PC-9 (cell line): ENCODE measurements at regions not wholly inside any gene's neighbourhood (a gene's known extent, or its start where the extent isn't known, plus 50 kb on each side); places are given as distances from the start of the nearest gene placed in this dataset.

Experiments used
- BruUV-seq: library from RNA; stranded (reverse); fragments of 400-500 nt; replicated peaks from 2 replicates; lab custom pipeline; 2021; lab: Mats Ljungman, UMichigan
- CTCF ChIA-PET: fragments of 300-600 bp; sonication (Branson Sonifier 250); formaldehyde crosslinking; loops from one replicate; lab custom pipeline; 2022; ENCODE audit warnings: antibody characterized with exemption; lab: Charles Lee
- POLR2A ChIA-PET: fragments of 300-600 bp; sonication (Branson Sonifier 250); formaldehyde crosslinking; loops from one replicate; lab custom pipeline; 2022; ENCODE audit warnings: antibody characterized with exemption; ENCODE audit not compliant: unreplicated experiment; lab: Charles Lee
- DNase-seq, 2 experiments: peaks; one replicate each; pipeline versions ENCODE4 v3.0.0 to v3.0.0-alpha.2; 2015 to 2022; ENCODE audit warnings: mixed read lengths in 1 of 2
- H2AFZ ChIP-seq: fragments of 200-600 bp; sonication (generic); 2 replicates; pipeline ENCODE4 v1.8.1; 2017; ENCODE audit warnings: antibody characterized with exemption
- H3F3A ChIP-seq: fragments of 200-600 bp; sonication (generic); 2 replicates; pipeline ENCODE4 v1.8.1; 2017; ENCODE audit warnings: antibody characterized with exemption, mild to moderate bottlenecking, low read depth; ENCODE audit not compliant: insufficient read depth
- H3K27ac ChIP-seq: fragments of 200-600 bp; sonication (generic); 2 replicates; pipeline ENCODE4 v1.6.1; 2016; ENCODE audit warnings: mixed run types
- H3K27me3 ChIP-seq: fragments of 200-600 bp; sonication (generic); 2 replicates; pipeline ENCODE4 v1.6.1; 2016; ENCODE audit warnings: low read depth, mixed run types; ENCODE audit not compliant: insufficient read depth
- H3K36me3 ChIP-seq: fragments of 200-600 bp; sonication (generic); 2 replicates; pipeline ENCODE4 v1.6.1; 2016; ENCODE audit warnings: low read depth, mixed run types
- H3K4me1 ChIP-seq: fragments of 200-600 bp; sonication (generic); replicated peaks from 2 replicates; pipeline ENCODE4 v1.6.1; 2016; ENCODE audit warnings: mixed run types; ENCODE audit not compliant: insufficient read depth
- H3K4me2 ChIP-seq: fragments of 200-600 bp; sonication (generic); 2 replicates; pipeline ENCODE4 v1.6.1; 2017; ENCODE audit warnings: mixed run types
- H3K4me3 ChIP-seq: fragments of 200-600 bp; sonication (generic); 2 replicates; pipeline ENCODE4 v1.6.1; 2016; ENCODE audit warnings: mixed run types
- H3K79me2 ChIP-seq: fragments of 200-600 bp; sonication (generic); 2 replicates; pipeline ENCODE4 v1.6.1; 2017; ENCODE audit warnings: low read depth, mixed run types
- H3K9me2 ChIP-seq: fragments of 200-600 bp; sonication (generic); 2 replicates; pipeline ENCODE4 v1.8.1; 2017; ENCODE audit warnings: mild to moderate bottlenecking; ENCODE audit not compliant: insufficient read depth
- H3K9me3 ChIP-seq: fragments of 200-600 bp; sonication (generic); 2 replicates; pipeline ENCODE4 v1.8.1; 2016; ENCODE audit warnings: low read depth; ENCODE audit not compliant: insufficient read depth
- H4K20me1 ChIP-seq: fragments of 200-600 bp; sonication (generic); 2 replicates; pipeline ENCODE4 v1.8.1; 2017; ENCODE audit not compliant: insufficient read depth
- EZH2 ChIP-seq: fragments of 200-600 bp; sonication (generic); IDR thresholded peaks from 2 replicates; pipeline ENCODE4 v1.8.0; 2017; ENCODE audit warnings: antibody characterized with exemption, low read depth
- intact Hi-C: fragments of 100-400 bp; cut with micrococcal nuclease; formaldehyde crosslinking; loops from one replicate; pipeline ENCODE4 v1.10.0; 2022; ENCODE audit not compliant: unreplicated experiment
- TF ChIP-seq, protein P1 (sequence below): fragments of 200-600 bp; sonication (generic); conservative IDR thresholded peaks from 2 replicates; pipeline ENCODE4 v1.6.1; 2017; ENCODE audit warnings: mixed run types, antibody characterized with exemption, mild to moderate bottlenecking, moderate library complexity

DNA sequence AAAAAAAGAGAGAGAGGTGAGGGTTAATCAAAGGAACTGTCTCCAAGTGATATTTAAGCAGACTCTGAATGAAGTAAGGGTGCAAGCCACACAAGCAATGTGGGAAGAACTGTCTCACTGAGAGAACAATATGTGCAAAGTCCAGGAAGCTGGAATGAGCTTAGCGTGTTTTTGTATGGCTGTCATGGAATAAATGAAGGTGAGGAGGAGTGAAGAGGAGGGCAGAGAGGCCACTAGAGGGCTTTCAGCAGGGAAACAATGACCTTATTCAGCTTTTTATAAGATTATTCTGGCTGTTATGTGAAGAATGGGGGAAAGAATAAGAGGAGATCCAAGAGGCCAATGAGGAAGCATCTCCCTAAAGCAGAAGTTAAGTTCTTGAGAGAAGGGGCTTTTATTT is 86.9 kb upstream of the COL8A1 start:
- Histone ChIP-seq H3K79me2 (no peaks in the 10 kb centered on the region), H3K36me3 (no peaks in the 10 kb centered on the region), H3K4me1 (peaks cover 9% of the 10 kb centered on the region), H3K4me3 (no peak overlapping the region), H3K27ac (no peak overlapping the region), H3K9me3 (no peaks in the 10 kb centered on the region), H3K27me3 (no peaks in the 10 kb centered on the region), H2AFZ (no peak overlapping the region), H4K20me1 (no peaks in the 10 kb centered on the region), H3K9me2 (no peaks in the 10 kb centered on the region), H3F3A (no peaks in the 10 kb centered on the region), H3K4me2 (no peak overlapping the region)
- ChIA-PET POLR2A (no interaction called here), CTCF (interaction anchor here (0.5 kb wide), 1 partner anchor 642 kb away, joined by 4 read pairs; no protein-coding TSS in a partner anchor)
- no peak for DNase-seq
- intact Hi-C loops, result no loop called here
- no TSS peak for BruUV-seq
- no peak for TF ChIP-seq EZH2
- TF ChIP-seq, protein P1, sequence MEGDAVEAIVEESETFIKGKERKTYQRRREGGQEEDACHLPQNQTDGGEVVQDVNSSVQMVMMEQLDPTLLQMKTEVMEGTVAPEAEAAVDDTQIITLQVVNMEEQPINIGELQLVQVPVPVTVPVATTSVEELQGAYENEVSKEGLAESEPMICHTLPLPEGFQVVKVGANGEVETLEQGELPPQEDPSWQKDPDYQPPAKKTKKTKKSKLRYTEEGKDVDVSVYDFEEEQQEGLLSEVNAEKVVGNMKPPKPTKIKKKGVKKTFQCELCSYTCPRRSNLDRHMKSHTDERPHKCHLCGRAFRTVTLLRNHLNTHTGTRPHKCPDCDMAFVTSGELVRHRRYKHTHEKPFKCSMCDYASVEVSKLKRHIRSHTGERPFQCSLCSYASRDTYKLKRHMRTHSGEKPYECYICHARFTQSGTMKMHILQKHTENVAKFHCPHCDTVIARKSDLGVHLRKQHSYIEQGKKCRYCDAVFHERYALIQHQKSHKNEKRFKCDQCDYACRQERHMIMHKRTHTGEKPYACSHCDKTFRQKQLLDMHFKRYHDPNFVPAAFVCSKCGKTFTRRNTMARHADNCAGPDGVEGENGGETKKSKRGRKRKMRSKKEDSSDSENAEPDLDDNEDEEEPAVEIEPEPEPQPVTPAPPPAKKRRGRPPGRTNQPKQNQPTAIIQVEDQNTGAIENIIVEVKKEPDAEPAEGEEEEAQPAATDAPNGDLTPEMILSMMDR, result peak; percentile 48

DNA sequence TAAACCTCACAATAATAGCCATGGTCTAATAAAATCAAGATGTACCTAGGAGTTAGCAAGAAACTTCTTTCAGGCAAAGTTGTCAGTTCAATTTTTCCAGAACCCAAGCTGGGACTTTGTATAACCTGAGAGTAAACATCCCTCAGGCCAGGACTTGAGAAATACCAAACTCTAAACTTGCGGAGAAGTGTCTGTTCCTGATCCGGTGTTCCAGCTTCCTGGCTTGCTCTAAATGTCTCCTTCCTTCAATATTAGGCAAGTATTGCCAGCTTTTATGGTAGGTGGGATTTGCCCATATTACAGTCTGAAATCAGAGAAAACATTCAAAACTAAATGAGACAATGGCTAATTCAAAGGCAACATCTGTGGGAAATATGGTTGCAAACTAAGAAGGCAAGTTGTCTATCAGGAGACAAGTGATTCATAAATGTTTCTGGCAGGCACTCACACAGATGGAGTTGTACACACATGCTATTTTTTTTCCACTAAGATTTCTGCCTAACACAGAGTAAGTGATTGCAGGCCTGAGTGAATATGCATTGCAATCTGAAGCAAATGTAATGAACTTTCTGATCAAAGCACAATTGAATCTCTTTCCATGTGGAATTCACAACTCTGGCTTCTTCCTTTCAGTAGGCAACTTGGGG is 88.3 kb upstream of the COL8A1 start:
- ChIA-PET POLR2A (no interaction called here), CTCF (no interaction called here)
- intact Hi-C loops, result no loop called here
- Histone ChIP-seq H2AFZ (no peak overlapping the region), H3K27me3 (no peaks in the 10 kb centered on the region), H3K4me2 (no peak overlapping the region), H3F3A (no peaks in the 10 kb centered on the region), H3K4me1 (peaks cover 12% of the 10 kb centered on the region), H3K79me2 (no peaks in the 10 kb centered on the region), H3K27ac (no peak overlapping the region), H3K36me3 (no peaks in the 10 kb centered on the region), H3K9me3 (no peaks in the 10 kb centered on the region), H3K4me3 (no peak overlapping the region), H3K9me2 (no peaks in the 10 kb centered on the region), H4K20me1 (no peaks in the 10 kb centered on the region)
- TF ChIP-seq, protein P1, result no peak
- no peak for TF ChIP-seq EZH2
- BruUV-seq, result no TSS peak
- no peak for DNase-seq

DNA sequence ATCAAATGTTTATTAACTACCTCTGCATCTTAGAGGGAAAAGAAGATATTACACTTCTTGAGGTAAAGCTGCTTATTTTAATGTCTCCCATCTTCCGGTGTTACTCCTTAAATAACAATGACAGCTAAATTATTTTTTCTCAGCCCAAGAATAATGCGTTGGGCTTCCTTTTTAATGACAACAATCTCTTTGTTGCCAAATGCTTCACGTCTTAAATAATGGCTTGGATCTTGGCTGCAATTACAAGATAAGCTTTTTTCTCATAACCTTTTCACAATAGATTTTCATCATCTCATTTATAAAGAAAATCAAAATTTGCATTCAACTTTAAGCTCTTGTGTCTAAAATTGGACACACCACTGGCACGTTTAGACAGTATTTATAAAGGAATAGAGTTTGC is 89.2 kb upstream of the COL8A1 start:
- POLR2A ChIA-PET, result no interaction called here
- no peaks in the 10 kb centered on the region for H3K36me3 ChIP-seq
- H3K27me3 ChIP-seq, result no peaks in the 10 kb centered on the region
- no peaks in the 10 kb centered on the region for H3F3A ChIP-seq
- no peaks in the 10 kb centered on the region for H4K20me1 ChIP-seq
- CTCF ChIA-PET, result no interaction called here
- no peak for TF ChIP-seq EZH2
- TF ChIP-seq, protein P1, result no peak
- peaks cover 17% of the 10 kb centered on the region for H3K4me1 ChIP-seq
- H3K4me2 ChIP-seq, result no peak overlapping the region
- no peak for DNase-seq
- H2AFZ ChIP-seq, result no peak overlapping the region
- intact Hi-C loops, result no loop called here
- no peaks in the 10 kb centered on the region for H3K79me2 ChIP-seq
- H3K4me3 ChIP-seq, result no peak overlapping the region
- H3K9me3 ChIP-seq, result no peaks in the 10 kb centered on the region
- H3K9me2 ChIP-seq, result no peaks in the 10 kb centered on the region
- H3K27ac ChIP-seq, result no peak overlapping the region
- BruUV-seq, result no TSS peak
